ENCODE measurements at regions not wholly inside any gene's neighbourhood (a gene's known extent, or its start where the extent isn't known, plus 50 kb on each side); places are given as distances from the start of the nearest gene placed in this dataset.

DNA sequence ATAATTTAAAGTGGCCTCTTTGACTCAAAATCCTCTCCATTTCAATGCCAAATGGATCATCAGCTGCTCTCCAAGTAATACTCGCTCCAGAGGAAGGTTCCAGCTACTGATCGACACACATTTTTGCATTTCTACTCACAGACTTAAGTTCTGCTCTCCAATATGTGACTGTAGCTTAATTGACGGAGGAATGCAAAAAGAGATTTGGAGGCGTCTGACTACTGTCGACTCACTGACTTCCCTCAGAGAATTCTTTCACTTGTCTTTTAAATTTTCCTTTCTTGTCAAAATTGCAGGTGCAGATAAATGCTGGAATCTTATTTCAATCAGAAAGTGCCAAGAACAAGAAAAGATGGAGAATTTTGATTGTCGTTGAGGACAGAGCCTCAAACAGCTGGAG is 84.1 kb upstream of the PAPOLG start:
- Histone ChIP-seq H3K27me3 (peaks cover 3% of the 10 kb centered on the region), H3K36me3 (no peaks in the 10 kb centered on the region), H3K4me3 (no peak overlapping the region), H3K27ac (no peak overlapping the region), H3K9me3 (no peaks in the 10 kb centered on the region), H3K4me1 (peaks cover 0 to 4% (median 0%) of the 10 kb centered on the region in 4 donors)
- TF ChIP-seq EP300 (IDR thresholded peaks at IDR 0.05; ENCODE audit: low read depth) (no peak), POLR2A (IDR thresholded peaks at IDR 0.05) (no peak), POLR2AphosphoS5 (IDR thresholded peaks at IDR 0.05) (no peak)
- TF ChIP-seq, protein P1, sequence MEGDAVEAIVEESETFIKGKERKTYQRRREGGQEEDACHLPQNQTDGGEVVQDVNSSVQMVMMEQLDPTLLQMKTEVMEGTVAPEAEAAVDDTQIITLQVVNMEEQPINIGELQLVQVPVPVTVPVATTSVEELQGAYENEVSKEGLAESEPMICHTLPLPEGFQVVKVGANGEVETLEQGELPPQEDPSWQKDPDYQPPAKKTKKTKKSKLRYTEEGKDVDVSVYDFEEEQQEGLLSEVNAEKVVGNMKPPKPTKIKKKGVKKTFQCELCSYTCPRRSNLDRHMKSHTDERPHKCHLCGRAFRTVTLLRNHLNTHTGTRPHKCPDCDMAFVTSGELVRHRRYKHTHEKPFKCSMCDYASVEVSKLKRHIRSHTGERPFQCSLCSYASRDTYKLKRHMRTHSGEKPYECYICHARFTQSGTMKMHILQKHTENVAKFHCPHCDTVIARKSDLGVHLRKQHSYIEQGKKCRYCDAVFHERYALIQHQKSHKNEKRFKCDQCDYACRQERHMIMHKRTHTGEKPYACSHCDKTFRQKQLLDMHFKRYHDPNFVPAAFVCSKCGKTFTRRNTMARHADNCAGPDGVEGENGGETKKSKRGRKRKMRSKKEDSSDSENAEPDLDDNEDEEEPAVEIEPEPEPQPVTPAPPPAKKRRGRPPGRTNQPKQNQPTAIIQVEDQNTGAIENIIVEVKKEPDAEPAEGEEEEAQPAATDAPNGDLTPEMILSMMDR (IDR thresholded peaks at IDR 0.05): no peak
- intact Hi-C loops (cut with DNase I; ENCODE audit: low total_unique reads): no loop called here
- DNase-seq: no peak
- in situ Hi-C loops (cut with MboI; ENCODE audit: low pct_ligation_motif_present in 1 of 4, low pct_unique_long_range_greater_than_20kb in 1 of 4, low sequenced_read_pairs in 3 of 4): no loop called here
- WGBS, 2 donors (ENCODE audit: low coverage in 1 of 2): 76 to 87% methylated on average over 6 of the region's 6 CpGs

DNA sequence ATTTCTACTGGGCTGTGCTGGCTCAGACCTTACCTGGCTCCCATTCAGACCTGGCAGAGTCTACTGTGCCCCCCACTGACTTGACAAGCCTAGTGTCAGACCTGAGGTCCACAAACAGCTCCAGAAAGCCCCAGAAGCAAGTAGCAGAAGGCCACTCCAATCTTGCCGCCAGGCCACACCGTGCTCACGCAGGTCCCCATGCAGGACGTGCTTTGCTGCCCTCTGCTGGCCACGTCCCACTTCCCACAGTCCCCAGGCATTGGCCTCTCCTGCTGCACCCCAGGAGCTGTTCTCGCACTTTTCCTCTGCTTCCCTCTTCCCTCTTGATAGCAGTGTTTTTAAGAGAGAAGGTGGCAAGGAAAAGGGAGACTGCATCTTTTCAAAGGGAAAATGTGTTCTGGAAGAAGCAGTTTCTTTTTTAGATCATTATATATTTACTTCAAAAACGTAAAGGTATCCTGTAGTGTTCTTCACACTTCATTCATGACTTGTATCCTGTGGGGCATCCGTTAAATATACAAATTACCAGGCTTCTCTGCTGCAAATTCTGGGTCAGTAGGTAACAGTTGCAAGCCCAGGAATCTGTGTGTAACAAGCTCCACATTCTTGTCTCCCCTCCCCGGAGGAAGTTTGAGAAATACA is 81.4 kb upstream of the PAPOLG start:
- Histone ChIP-seq H3K4me1 (peaks cover 0 to 4% (median 0%) of the 10 kb centered on the region in 4 donors), H3K27ac (no peak overlapping the region), H3K27me3 (peaks cover 13% of the 10 kb centered on the region), H3K9me3 (no peaks in the 10 kb centered on the region), H3K4me3 (no peak overlapping the region), H3K36me3 (no peaks in the 10 kb centered on the region)
- peak; percentile 89 for DNase-seq
- TF ChIP-seq, protein P1 (IDR thresholded peaks at IDR 0.05): peak; percentile 61 to 90 (median 87)
- no peak for TF ChIP-seq POLR2A (IDR thresholded peaks at IDR 0.05)
- no peak for TF ChIP-seq POLR2AphosphoS5 (IDR thresholded peaks at IDR 0.05)
- TF ChIP-seq EP300 (IDR thresholded peaks at IDR 0.05; ENCODE audit: low read depth): no peak
- intact Hi-C loops (cut with DNase I; ENCODE audit: low total_unique reads) (no loop called here), in situ Hi-C loops (cut with MboI; ENCODE audit: low pct_ligation_motif_present in 1 of 4, low pct_unique_long_range_greater_than_20kb in 1 of 4, low sequenced_read_pairs in 3 of 4) (no loop called here)
- WGBS, 2 donors (ENCODE audit: low coverage in 1 of 2): 8 to 26% methylated on average over 6 to 9 of the region's 9 CpGs

DNA sequence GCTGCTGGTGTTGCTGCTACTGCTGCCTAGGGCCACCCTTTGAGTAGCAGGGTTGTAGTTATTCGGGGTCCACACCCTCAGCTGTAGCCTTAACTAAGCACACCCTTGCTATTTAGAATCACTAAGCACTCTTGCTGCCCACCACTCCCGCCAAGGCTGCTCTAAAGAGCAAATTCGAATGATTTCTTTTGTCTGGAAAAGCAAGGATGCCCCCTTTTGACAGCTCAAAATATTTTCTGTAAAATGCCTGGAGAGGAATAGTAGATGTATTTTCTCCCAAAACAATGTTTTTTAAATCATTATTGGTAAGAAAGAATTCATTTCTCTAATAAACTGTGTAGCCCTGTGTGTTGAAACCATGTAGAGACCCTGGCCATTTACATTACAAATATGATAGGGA is 80.8 kb upstream of the PAPOLG start:
- Histone ChIP-seq H3K27me3 (peaks cover 13% of the 10 kb centered on the region), H3K36me3 (no peaks in the 10 kb centered on the region), H3K27ac (no peak overlapping the region), H3K9me3 (no peaks in the 10 kb centered on the region), H3K4me1 (peaks cover 0 to 4% (median 0%) of the 10 kb centered on the region in 4 donors), H3K4me3 (no peak overlapping the region)
- no peak for DNase-seq
- in situ Hi-C loops (cut with MboI; ENCODE audit: low pct_ligation_motif_present in 1 of 4, low pct_unique_long_range_greater_than_20kb in 1 of 4, low sequenced_read_pairs in 3 of 4) (no loop called here), intact Hi-C loops (cut with DNase I; ENCODE audit: low total_unique reads) (no loop called here)
- WGBS, 2 donors (ENCODE audit: low coverage in 1 of 2): 60 to 63% methylated on average over 1 to 3 of the region's 3 CpGs
- TF ChIP-seq EP300 (IDR thresholded peaks at IDR 0.05; ENCODE audit: low read depth) (no peak), POLR2A (IDR thresholded peaks at IDR 0.05) (no peak), POLR2AphosphoS5 (IDR thresholded peaks at IDR 0.05) (no peak)
- TF ChIP-seq, protein P1 (IDR thresholded peaks at IDR 0.05): no peak

DNA sequence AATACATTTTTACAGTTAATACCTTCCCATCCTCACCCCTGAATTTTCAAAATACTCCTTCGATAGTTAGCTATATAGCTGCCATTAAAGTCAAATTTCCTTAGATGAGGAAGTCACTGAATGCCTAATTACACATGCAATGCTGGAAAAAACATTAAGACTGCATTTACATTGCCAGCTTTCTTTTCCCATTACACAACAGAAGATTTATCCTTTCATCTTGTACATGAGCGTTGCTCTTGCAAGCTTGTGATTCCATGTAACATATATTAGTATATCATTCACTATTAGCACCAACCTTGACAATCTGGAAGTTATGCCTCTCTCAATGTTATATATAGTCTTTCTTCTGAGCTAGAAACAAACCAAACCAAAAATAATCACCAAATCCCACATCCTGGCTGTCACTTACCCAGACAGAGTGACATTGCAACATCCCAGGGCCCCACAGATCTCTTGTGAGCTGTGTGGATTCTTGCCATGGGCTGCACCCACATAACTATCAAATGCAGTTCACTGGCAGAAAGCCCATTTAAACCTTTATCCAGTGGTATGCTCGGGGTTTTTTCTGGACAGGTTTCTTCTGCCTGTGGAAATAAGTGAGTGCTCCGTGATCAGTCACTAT is 79.2 kb upstream of the PAPOLG start:
- DNase-seq: no peak

More for the DNA sequence above, 79.2 kb upstream of the PAPOLG start:
- H3K27me3 ChIP-seq: peaks cover 13% of the 10 kb centered on the region
- in situ Hi-C loops (cut with MboI; ENCODE audit: low pct_ligation_motif_present in 1 of 4, low pct_unique_long_range_greater_than_20kb in 1 of 4, low sequenced_read_pairs in 3 of 4) (no loop called here), intact Hi-C loops (cut with DNase I; ENCODE audit: low total_unique reads) (no loop called here)
- WGBS, 2 donors (ENCODE audit: low coverage in 1 of 2): 39 to 41% methylated on average over 2 to 4 of the region's 4 CpGs
- H3K27ac ChIP-seq: no peak overlapping the region
- H3K9me3 ChIP-seq: no peaks in the 10 kb centered on the region
- H3K4me3 ChIP-seq: no peak overlapping the region
- TF ChIP-seq POLR2A (IDR thresholded peaks at IDR 0.05) (no peak), EP300 (IDR thresholded peaks at IDR 0.05; ENCODE audit: low read depth) (no peak), POLR2AphosphoS5 (IDR thresholded peaks at IDR 0.05) (no peak)
- TF ChIP-seq, protein P1 (IDR thresholded peaks at IDR 0.05): no peak
- H3K4me1 ChIP-seq: peaks cover 0 to 4% (median 0%) of the 10 kb centered on the region in 4 donors
- H3K36me3 ChIP-seq: no peaks in the 10 kb centered on the region

Measured in transverse colon (tissue), 4 donors.